Testis (tissue), 2 donors: ENCODE measurements at regions not wholly inside any gene's neighbourhood (a gene's known extent, or its start where the extent isn't known, plus 50 kb on each side); places are given as distances from the start of the nearest gene placed in this dataset.

Experiments used
- DNase-seq: peaks from one replicate; pipeline ENCODE4 v3.0.0-alpha.2; 2019
- H3K27ac ChIP-seq, 2 donors: fragments of 200-600 bp; sonication (generic); one replicate each; pipeline ENCODE4 v1.5.1; 2019
- H3K27me3 ChIP-seq: fragments of 200-600 bp; sonication (generic); one replicate; pipeline ENCODE4 v1.5.1; 2019
- H3K36me3 ChIP-seq: fragments of 200-600 bp; sonication (generic); one replicate; pipeline ENCODE4 v1.5.1; 2017; ENCODE audit warnings: low read depth; ENCODE audit errors: missing control alignments
- H3K4me1 ChIP-seq: fragments of 200-600 bp; sonication (generic); one replicate; pipeline ENCODE4 v1.5.1; 2019
- H3K4me3 ChIP-seq, 2 donors: fragments of 200-600 bp; sonication (generic); one replicate each; pipeline ENCODE4 v1.5.1; 2017 to 2019
- H3K9me3 ChIP-seq: fragments of 200-600 bp; sonication (generic); one replicate; pipeline ENCODE4 v1.5.1; 2017
- POLR2A ChIP-seq: fragments of 450-650 bp; IDR thresholded peaks from one replicate; pipeline ENCODE4 v1.6.1; 2017; ENCODE audit warnings: antibody characterized with exemption, mild to moderate bottlenecking, moderate library complexity
- WGBS, 2 donors: methylation state at CpG; one replicate each; pipeline ENCODE4 v1.1.5; 2018; 5-methylcytosine and 5-hydroxymethylcytosine counted together
- intact Hi-C: fragments of 100-400 bp; cut with DNase I; formaldehyde crosslinking; loops from one replicate; pipeline ENCODE4 v1.15.1; 2023; ENCODE audit warnings: low total_unique reads
- TF ChIP-seq, protein P1 (sequence below), 3 experiments: fragments of 450-650 bp in 2 of 3; fragments of 200-600 bp in 1 of 3; sonication (generic) in 1 of 3; IDR thresholded peaks; one replicate each; pipeline ENCODE4 v1.5.1; 2016 to 2019; ENCODE audit warnings: antibody characterized with exemption in 3 of 3, mild to moderate bottlenecking in 2 of 3, moderate library complexity in 1 of 3

GRCh38 chr4:128345650-128346049, 58.0 kb upstream of the PGRMC2 start:
- H3K36me3 ChIP-seq, result no peaks in the 10 kb centered on the region
- no peaks in the 10 kb centered on the region for H3K27me3 ChIP-seq
- no peak overlapping the region for H3K27ac ChIP-seq
- H3K4me1 ChIP-seq, result peaks cover 4% of the 10 kb centered on the region
- DNase-seq, result no peak
- 71 to 80% methylated on average over 1 of the region's 1 CpG for WGBS, 2 donors
- H3K9me3 ChIP-seq, result no peaks in the 10 kb centered on the region
- intact Hi-C loops, result no loop called here
- TF ChIP-seq POLR2A, result no peak
- TF ChIP-seq, protein P1, sequence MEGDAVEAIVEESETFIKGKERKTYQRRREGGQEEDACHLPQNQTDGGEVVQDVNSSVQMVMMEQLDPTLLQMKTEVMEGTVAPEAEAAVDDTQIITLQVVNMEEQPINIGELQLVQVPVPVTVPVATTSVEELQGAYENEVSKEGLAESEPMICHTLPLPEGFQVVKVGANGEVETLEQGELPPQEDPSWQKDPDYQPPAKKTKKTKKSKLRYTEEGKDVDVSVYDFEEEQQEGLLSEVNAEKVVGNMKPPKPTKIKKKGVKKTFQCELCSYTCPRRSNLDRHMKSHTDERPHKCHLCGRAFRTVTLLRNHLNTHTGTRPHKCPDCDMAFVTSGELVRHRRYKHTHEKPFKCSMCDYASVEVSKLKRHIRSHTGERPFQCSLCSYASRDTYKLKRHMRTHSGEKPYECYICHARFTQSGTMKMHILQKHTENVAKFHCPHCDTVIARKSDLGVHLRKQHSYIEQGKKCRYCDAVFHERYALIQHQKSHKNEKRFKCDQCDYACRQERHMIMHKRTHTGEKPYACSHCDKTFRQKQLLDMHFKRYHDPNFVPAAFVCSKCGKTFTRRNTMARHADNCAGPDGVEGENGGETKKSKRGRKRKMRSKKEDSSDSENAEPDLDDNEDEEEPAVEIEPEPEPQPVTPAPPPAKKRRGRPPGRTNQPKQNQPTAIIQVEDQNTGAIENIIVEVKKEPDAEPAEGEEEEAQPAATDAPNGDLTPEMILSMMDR (IDR thresholded peaks at IDR 0.05), result no peak
- no peak overlapping the region for H3K4me3 ChIP-seq

DNA sequence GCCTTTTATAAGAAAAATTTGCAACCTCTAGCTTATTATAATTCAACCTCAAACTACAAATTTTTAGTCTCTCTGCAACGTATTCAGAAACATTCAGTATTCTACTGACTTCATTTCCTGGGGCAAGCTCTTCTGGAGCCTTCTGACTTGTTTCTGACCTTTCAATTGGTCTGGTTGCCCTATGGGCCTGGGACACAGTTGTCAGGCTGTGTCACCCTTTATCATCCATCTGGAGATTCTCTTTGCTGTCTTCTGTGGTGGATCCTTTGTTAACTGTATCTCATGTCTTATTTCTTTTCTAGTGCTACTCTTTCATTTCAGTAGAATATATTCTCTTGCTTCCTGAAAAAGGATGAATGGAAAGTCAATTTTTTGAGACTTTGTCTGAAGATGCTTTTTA, 55.1 kb upstream of the PGRMC2 start:
- Histone ChIP-seq H3K9me3 (no peaks in the 10 kb centered on the region), H3K36me3 (no peaks in the 10 kb centered on the region), H3K4me1 (no peaks in the 10 kb centered on the region), H3K4me3 (no peak overlapping the region), H3K27me3 (no peaks in the 10 kb centered on the region), H3K27ac (no peak overlapping the region)
- WGBS, 2 donors, result 79 to 81% methylated on average over 1 of the region's 1 CpG
- DNase-seq, result no peak
- TF ChIP-seq POLR2A, result no peak
- TF ChIP-seq, protein P1 (IDR thresholded peaks at IDR 0.05), result no peak
- intact Hi-C loops, result no loop called here

DNA sequence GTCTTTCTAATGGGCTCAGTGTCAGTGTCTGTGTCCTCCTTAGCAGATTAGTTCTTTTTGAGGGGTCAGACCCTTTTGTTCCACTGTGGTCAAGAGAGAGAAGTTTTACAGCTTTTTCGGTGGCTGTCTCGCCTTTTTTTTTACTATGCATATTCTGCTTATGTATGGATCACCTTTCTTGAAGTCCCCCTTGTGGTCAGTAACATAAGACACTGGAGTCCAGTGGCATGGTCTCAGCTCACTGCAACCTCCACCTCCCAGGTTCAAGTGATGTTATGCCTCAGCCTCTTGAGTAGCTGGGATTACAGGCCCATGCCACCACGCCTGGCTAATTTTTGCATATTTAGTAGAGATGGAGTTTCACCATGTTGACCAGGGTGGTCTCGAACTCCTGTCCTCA, 54.0 kb upstream of the PGRMC2 start:
- no peak for TF ChIP-seq POLR2A
- TF ChIP-seq, protein P1 (IDR thresholded peaks at IDR 0.05), result no peak
- Histone ChIP-seq H3K27ac (no peak overlapping the region), H3K27me3 (no peaks in the 10 kb centered on the region), H3K4me1 (no peaks in the 10 kb centered on the region), H3K9me3 (no peaks in the 10 kb centered on the region), H3K36me3 (no peaks in the 10 kb centered on the region), H3K4me3 (no peak overlapping the region)
- DNase-seq, result no peak
- intact Hi-C loops, result no loop called here
- WGBS, 2 donors, result 95 to 97% methylated on average over 4 of the region's 4 CpGs

DNA sequence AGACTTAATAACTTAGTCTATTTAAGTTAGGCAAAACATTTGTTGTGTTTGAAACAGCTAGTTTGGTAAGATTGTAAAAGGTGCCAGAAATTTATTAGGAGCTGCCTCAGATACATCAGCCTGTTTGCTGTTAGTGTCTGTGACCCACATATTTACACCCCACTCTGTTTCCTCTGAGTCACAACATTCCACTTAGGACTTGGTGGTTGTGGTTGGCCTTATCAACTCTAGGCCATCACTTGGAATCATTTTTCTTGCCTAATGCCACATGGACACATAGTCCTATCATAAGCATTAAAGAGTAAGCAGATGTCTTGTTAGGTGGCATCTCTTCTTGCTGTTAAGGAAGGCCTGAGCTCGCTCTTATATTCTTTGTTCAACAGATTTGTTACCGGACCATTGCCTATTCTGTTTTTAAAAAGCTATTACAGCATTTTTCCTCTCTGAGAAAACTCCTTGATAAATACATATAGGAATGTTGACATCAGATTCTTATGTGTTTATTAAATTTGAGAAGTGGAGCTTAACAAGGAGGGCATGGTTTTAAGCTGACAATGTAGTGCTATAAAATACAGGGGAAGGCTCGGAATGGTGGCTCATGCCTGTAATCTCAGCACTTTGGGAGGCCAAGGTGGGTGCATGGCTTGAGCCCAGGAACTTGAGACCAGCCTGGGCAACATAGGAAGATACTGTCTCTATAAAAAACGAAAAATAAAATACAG, 51.2 kb upstream of the PGRMC2 start:
- no peaks in the 10 kb centered on the region for H3K27me3 ChIP-seq
- TF ChIP-seq POLR2A, result no peak
- TF ChIP-seq, protein P1 (IDR thresholded peaks at IDR 0.05), result no peak
- intact Hi-C loops, result no loop called here
- H3K4me3 ChIP-seq, result no peak overlapping the region
- DNase-seq, result no peak
- no peaks in the 10 kb centered on the region for H3K9me3 ChIP-seq
- no peaks in the 10 kb centered on the region for H3K4me1 ChIP-seq
- no peak overlapping the region for H3K27ac ChIP-seq
- WGBS, 2 donors, result 87 to 91% methylated on average over 4 of the region's 4 CpGs
- H3K36me3 ChIP-seq, result no peaks in the 10 kb centered on the region

GRCh38 chr4:128337863-128338262, 50.2 kb upstream of the PGRMC2 start:
- no peak overlapping the region for H3K27ac ChIP-seq
- no peaks in the 10 kb centered on the region for H3K36me3 ChIP-seq
- H3K4me3 ChIP-seq, result no peak overlapping the region
- no peaks in the 10 kb centered on the region for H3K4me1 ChIP-seq
- no peaks in the 10 kb centered on the region for H3K27me3 ChIP-seq
- TF ChIP-seq, protein P1 (IDR thresholded peaks at IDR 0.05), result no peak
- TF ChIP-seq POLR2A, result no peak
- intact Hi-C loops, result no loop called here
- WGBS, 2 donors, result 80 to 94% methylated on average over 2 of the region's 2 CpGs
- H3K9me3 ChIP-seq, result no peaks in the 10 kb centered on the region
- DNase-seq, result no peak
